ENCODE measurements at regions not wholly inside any gene's neighbourhood (a gene's known extent, or its start where the extent isn't known, plus 50 kb on each side); places are given as distances from the start of the nearest gene placed in this dataset.

DNA sequence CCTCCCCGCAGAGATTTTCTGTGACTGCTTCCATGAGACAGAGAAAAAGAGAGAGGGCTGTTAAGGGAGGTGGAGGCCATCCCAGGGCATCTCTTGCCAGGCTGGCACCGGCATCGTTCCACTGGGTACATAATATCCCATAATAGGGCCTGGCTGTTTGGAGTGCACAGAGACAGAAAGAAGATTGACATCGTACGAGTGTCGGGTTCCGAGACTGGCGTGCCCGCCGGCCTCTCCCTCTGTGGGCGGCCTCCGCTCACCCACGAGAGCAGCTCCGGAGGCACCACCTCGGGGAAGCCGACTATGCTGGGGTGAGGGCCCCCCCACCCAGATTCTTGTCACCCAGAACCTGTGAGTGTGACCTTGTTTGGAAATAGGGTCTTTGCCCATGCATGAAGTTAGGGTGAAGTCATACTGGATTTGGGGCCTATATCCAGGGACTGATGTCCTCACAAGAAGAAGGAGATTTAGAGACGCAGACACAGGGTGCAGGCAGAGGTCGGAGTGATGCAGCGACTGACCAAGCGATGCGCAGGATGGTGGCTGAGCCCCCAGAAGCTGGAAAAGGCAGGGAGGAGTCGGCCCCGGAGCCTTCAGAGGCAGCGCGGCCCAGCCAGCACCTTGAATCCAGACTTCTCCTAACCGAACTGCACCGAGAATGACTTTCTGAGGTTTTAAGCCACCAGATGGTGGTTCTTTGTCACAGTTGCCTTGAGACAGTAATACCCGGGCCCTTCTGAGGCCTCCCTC, 101.8 kb upstream of the CIBAR2 start:
- no peak for DNase-seq
- H3K4me3 ChIP-seq (ENCODE audit: low read depth in 1 of 2, low read length in 2 of 2): no peak overlapping the region
- ATAC-seq (ENCODE audit: insufficient read depth, low read depth): no peak
- H4K20me1 ChIP-seq (ENCODE audit: insufficient read depth, low read length): no peaks in the 10 kb centered on the region
- H3K27ac ChIP-seq (ENCODE audit: low read length): no peak overlapping the region
- TF ChIP-seq, protein P1, sequence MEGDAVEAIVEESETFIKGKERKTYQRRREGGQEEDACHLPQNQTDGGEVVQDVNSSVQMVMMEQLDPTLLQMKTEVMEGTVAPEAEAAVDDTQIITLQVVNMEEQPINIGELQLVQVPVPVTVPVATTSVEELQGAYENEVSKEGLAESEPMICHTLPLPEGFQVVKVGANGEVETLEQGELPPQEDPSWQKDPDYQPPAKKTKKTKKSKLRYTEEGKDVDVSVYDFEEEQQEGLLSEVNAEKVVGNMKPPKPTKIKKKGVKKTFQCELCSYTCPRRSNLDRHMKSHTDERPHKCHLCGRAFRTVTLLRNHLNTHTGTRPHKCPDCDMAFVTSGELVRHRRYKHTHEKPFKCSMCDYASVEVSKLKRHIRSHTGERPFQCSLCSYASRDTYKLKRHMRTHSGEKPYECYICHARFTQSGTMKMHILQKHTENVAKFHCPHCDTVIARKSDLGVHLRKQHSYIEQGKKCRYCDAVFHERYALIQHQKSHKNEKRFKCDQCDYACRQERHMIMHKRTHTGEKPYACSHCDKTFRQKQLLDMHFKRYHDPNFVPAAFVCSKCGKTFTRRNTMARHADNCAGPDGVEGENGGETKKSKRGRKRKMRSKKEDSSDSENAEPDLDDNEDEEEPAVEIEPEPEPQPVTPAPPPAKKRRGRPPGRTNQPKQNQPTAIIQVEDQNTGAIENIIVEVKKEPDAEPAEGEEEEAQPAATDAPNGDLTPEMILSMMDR (IDR thresholded peaks at IDR 0.05; ENCODE audit: borderline replicate concordance, extremely low read depth, low read length, poor library complexity, severe bottlenecking): no peak
- TF ChIP-seq EZH2 (IDR thresholded peaks at IDR 0.05; ENCODE audit: borderline replicate concordance, low read depth, low read length, severe bottlenecking): no peak
- no peaks in the 10 kb centered on the region for H3K79me2 ChIP-seq (ENCODE audit: insufficient read depth, low read length)
- no peak overlapping the region for H2AFZ ChIP-seq (ENCODE audit: low read depth, low read length)
- no peaks in the 10 kb centered on the region for H3K9me3 ChIP-seq (ENCODE audit: insufficient read depth, low read length, severe bottlenecking)
- H3K4me1 ChIP-seq (ENCODE audit: insufficient read depth, low read length): no peaks in the 10 kb centered on the region
- H3K27me3 ChIP-seq (ENCODE audit: insufficient read depth, low read length, poor library complexity): peaks cover 3% of the 10 kb centered on the region
- no peak overlapping the region for H3K9ac ChIP-seq (ENCODE audit: low read depth, low read length)
- no peak overlapping the region for H3K4me2 ChIP-seq (ENCODE audit: insufficient read depth, low read length)
- H3K36me3 ChIP-seq (ENCODE audit: insufficient read depth, low read length): no peaks in the 10 kb centered on the region

DNA sequence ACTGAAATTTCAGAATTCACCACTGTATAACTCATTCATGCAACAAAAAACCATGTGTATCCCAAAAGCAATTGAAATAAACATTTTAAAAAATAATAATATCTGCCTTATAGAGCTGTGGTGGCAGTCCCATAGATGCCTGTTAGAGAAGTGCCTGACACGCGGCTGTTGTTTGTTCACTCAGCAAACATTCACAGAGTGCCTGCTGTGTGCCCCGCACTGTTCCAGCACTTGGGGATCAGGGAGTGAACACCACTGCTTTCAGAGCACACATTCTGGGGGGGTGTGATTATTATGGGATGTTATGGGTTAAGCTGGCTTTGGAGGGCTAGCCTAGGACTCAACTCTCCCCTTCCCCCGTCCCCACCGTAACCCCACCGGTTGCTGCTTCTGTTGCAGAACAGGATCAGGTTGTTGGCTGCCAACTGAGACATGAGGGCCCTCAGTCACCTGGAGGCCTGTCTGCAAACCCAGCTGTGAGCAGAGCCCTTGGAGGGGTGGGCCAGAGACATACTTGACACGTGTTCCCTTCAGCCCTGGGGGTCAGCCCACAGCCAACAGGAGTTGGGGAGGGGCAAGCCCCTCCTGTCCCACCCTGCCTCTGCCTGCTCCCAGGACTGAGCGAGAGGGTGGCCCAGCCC, 103.3 kb upstream of the CIBAR2 start:
- no peak for DNase-seq
- ATAC-seq (ENCODE audit: insufficient read depth, low read depth): no peak
- H3K9me3 ChIP-seq (ENCODE audit: insufficient read depth, low read length, severe bottlenecking): no peaks in the 10 kb centered on the region
- H2AFZ ChIP-seq (ENCODE audit: low read depth, low read length): no peak overlapping the region
- H3K27ac ChIP-seq (ENCODE audit: low read length): no peak overlapping the region
- no peaks in the 10 kb centered on the region for H3K4me1 ChIP-seq (ENCODE audit: insufficient read depth, low read length)
- H3K36me3 ChIP-seq (ENCODE audit: insufficient read depth, low read length): no peaks in the 10 kb centered on the region
- TF ChIP-seq EZH2 (IDR thresholded peaks at IDR 0.05; ENCODE audit: borderline replicate concordance, low read depth, low read length, severe bottlenecking): no peak
- TF ChIP-seq, protein P1 (IDR thresholded peaks at IDR 0.05; ENCODE audit: borderline replicate concordance, extremely low read depth, low read length, poor library complexity, severe bottlenecking): no peak
- peaks cover 3% of the 10 kb centered on the region for H3K27me3 ChIP-seq (ENCODE audit: insufficient read depth, low read length, poor library complexity)
- no peak overlapping the region for H3K9ac ChIP-seq (ENCODE audit: low read depth, low read length)
- no peaks in the 10 kb centered on the region for H4K20me1 ChIP-seq (ENCODE audit: insufficient read depth, low read length)
- no peak overlapping the region for H3K4me2 ChIP-seq (ENCODE audit: insufficient read depth, low read length)
- H3K79me2 ChIP-seq (ENCODE audit: insufficient read depth, low read length): no peaks in the 10 kb centered on the region
- H3K4me3 ChIP-seq (ENCODE audit: low read depth in 1 of 2, low read length in 2 of 2): no peak overlapping the region

DNA sequence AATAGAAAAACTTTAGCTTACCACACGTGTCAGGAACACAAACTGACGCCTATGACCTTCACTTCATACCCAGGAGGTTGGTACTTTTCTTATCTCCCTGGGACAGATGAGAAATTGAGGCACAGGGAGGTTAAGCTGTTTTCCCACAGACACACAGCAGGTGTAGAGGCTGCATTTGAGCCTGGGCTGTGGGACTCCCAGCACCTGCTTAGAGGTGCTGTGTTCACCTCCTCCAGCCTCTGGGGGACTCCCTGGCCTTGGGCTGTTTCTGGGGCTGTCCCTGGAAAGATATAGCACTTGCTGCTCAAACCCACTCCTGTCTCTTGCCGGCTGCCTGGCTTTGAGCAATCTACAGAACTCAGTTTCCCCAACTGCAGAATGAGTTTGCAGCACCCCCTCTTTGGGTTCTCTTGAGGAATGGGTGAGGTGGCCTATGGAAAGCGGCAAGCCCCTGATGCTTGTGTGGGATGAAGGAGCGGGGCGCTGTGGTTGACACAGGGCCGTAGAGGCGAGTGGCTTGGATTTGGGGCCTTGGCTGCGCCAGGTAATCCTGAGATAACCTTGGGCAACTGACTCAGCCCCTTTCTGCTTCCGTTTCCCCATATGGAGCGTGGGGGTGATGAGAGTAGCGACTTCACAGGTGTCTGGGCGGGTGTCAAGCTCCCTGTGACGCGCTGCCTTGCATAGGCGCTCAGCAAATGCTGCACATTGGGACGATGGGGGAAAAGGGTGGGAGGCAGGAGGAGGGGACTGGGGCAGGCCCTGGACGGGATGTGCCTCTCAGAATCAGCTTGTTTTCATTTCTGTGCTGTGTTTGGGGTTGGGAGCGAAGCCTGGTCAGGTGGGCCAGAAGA, 104.5 kb upstream of the CIBAR2 start:
- Histone ChIP-seq H3K9ac (ENCODE audit: low read depth, low read length) (no peak overlapping the region), H3K36me3 (ENCODE audit: insufficient read depth, low read length) (no peaks in the 10 kb centered on the region), H3K27me3 (ENCODE audit: insufficient read depth, low read length, poor library complexity) (no peaks in the 10 kb centered on the region), H3K4me1 (ENCODE audit: insufficient read depth, low read length) (no peaks in the 10 kb centered on the region), H3K4me3 (ENCODE audit: low read depth in 1 of 2, low read length in 2 of 2) (no peak overlapping the region), H2AFZ (ENCODE audit: low read depth, low read length) (no peak overlapping the region), H3K4me2 (ENCODE audit: insufficient read depth, low read length) (no peak overlapping the region), H4K20me1 (ENCODE audit: insufficient read depth, low read length) (no peaks in the 10 kb centered on the region), H3K79me2 (ENCODE audit: insufficient read depth, low read length) (no peaks in the 10 kb centered on the region), H3K9me3 (ENCODE audit: insufficient read depth, low read length, severe bottlenecking) (no peaks in the 10 kb centered on the region), H3K27ac (ENCODE audit: low read length) (no peak overlapping the region)
- DNase-seq: no peak
- ATAC-seq (ENCODE audit: insufficient read depth, low read depth): no peak
- no peak for TF ChIP-seq EZH2 (IDR thresholded peaks at IDR 0.05; ENCODE audit: borderline replicate concordance, low read depth, low read length, severe bottlenecking)
- TF ChIP-seq, protein P1 (IDR thresholded peaks at IDR 0.05; ENCODE audit: borderline replicate concordance, extremely low read depth, low read length, poor library complexity, severe bottlenecking): no peak
